HG03571 (cell line): ENCODE measurements at regions not wholly inside any gene's neighbourhood (a gene's known extent, or its start where the extent isn't known, plus 50 kb on each side); places are given as distances from the start of the nearest gene placed in this dataset.

ENCODE experiments used
- ATAC-seq: cut with Tn5 transposase; IDR thresholded peaks from one replicate; pipeline ENCODE4 v1.9.1; 2021; ENCODE audit not compliant: unreplicated experiment

DNA sequence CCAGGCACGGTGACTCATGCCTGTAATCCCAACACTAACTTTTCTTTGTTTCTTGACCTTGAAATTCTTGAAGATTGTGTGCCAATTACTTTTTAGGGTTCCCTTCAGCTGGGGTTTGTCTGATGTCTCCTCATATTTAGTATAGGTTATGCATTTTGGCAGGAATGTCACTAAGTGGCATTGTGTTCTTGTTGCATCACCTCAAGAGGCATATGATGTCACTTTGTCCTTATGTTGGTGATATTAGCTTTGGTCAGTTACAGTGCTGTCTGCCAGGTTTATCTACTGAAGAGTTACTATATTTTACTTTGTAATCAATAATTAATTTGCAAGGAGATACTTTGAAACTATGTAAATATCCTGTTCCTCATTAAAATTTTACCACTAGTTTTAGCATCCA, 61.0 kb upstream of the BTG1 start:
- no peak for ATAC-seq

DNA sequence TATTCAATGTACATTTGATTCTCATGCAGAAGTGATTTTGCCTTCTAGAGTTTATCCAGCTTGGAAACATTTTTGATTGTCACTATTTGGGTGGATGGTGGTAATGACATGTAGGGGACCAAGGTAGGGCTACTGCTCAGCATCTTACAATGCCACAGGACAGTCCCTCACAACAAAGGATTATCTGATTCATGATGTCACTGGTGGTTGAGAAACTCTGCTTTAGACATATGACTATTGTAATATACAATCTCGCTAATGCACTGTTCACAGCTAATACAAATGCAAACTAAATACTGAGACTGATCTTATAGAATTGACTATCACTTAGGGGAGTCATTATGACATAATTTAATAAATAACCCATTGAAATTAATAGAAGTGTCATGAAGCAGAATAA, 60.4 kb upstream of the BTG1 start:
- no peak for ATAC-seq

DNA sequence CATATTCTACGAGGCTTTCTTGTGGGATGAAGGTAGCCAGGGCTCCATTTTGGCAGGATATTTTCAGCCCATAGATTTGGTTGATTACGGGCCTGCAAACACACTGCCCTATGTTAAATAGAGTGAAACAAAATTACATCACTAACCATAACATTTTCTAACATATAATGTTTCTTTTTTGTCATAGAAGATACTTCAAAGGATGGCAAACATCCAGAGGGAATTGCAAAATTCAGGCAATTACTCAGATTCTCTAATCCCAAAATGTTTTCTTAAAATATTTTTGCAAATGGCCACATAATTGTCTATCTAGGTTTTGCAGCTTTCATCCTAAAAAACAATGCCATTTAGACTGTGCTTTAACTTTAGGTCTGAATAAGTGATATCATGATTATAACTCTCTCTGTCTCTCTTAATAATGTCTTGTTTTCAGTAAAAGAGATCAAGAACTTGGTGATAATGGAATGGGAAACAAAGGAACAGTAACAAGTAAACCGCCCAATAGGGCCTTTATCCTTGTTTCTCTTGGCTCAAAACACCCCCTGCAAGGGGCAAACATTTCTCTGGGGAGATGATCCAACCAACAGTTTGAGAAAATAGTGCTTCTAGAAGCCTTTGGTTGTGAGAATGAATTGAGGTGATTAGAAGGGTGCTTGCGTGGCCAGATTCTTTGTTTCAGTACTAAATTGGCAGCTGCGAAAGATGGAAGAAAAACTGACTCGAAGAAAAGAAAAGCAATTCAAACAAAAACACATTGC, 54.4 kb upstream of the BTG1 start:
- ATAC-seq = no peak

DNA sequence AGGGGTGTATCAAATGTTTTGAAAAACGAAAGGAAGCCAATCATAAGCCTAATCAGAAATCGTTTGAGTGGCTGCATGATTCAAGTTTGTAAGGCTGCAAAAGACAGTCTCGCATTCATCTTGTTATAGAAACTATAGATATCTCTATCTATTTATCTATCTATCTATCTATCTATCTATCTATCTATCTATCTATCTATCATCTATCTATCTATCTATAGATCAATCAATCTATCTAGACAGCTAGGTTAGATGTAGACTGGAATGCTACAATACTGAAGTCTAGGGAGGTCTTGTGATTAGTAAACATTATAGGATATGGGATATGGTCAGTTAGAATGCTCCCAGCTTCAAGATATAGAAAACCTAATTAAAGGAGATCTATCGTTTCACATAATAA, 52.2 kb upstream of the BTG1 start:
- no peak for ATAC-seq

DNA sequence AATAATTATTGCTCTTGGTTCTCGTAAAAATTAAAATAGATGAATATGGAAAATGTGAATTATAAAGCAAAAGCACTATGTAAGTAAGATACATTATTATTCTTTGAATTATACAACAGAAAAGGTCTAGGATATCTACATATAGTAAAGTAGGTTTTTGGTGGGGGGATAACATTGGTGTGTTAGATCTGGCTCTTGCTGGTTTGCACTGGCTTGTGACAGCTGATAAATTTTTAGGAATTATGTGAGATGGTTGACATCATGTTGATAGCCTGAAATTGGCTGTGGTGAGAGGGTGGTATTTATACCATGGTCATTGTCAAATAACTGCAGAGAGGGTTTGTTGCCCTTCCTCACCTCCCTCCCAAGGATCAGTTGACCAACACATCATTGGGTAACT, 50.7 kb upstream of the BTG1 start:
- no peak for ATAC-seq
